GM12891 (cell line): ENCODE measurements at regions not wholly inside any gene's neighbourhood (a gene's known extent, or its start where the extent isn't known, plus 50 kb on each side); places are given as distances from the start of the nearest gene placed in this dataset.

ENCODE experiments used
- DNase-seq: peaks from one replicate; pipeline ENCODE4 v3.0.0; 2011; ENCODE audit warnings: low spot score; ENCODE audit not compliant: insufficient read length
- FAIRE-seq: peaks from 2 replicates; lab custom pipeline; 2011; peaks lifted over from hg19 to GRCh38; lab: Jason Lieb, UNC
- PAX5 ChIP-seq: IDR thresholded peaks from 2 replicates; pipeline ENCODE4 v1.6.1; 2011; ENCODE audit warnings: low read length, moderate library complexity, mild to moderate bottlenecking; ENCODE audit not compliant: insufficient read depth, severe bottlenecking
- POLR2A ChIP-seq: IDR thresholded peaks from 2 replicates; pipeline ENCODE4 v1.6.1; 2011; ENCODE audit warnings: low read depth, low read length, control low read depth
- POLR2AphosphoS5 ChIP-seq: IDR thresholded peaks from 2 replicates; pipeline ENCODE4 v1.6.1; 2011; ENCODE audit warnings: low read depth, low read length, control low read depth
- POU2F2 ChIP-seq: IDR thresholded peaks from 2 replicates; pipeline ENCODE4 v1.6.1; 2011; ENCODE audit warnings: low read depth, mild to moderate bottlenecking, control low read depth, low read length, moderate library complexity
- SPI1 ChIP-seq: IDR thresholded peaks from 2 replicates; pipeline ENCODE4 v1.6.1; 2011; ENCODE audit warnings: low read depth, low read length, control low read depth
- TAF1 ChIP-seq: IDR thresholded peaks from 2 replicates; pipeline ENCODE4 v1.6.1; 2011; ENCODE audit warnings: low read depth, low read length, control low read depth

DNA sequence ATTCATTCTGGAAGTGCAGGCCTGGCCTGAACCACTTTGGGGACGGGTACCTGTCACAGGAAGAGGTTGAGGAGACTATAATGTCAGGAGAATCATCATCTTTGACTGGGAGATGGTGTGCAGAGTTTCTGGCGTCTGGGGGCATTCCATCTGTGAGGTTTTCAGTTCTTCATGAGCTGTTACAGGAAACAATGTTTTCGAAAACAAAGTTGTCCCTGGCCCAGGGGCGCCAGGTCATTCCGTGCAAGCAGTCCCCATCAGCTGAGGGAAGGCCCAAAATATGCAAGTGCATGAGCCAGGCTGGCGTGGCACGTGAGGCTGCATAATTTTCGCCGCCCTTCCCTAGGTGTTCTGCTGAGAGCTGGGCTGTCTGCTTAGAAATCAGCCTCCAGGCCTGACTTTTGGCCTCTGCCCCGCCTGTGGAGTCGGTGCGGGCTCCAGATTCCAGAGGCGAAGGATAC lies 68.4 kb upstream of the ATP5PO start:
- DNase-seq (no peak), FAIRE-seq (no peak)
- no peak for TF ChIP-seq SPI1
- no peak for TF ChIP-seq POLR2A
- no peak for TF ChIP-seq POU2F2
- no peak for TF ChIP-seq POLR2AphosphoS5
- no peak for TF ChIP-seq PAX5
- no peak for TF ChIP-seq TAF1

DNA sequence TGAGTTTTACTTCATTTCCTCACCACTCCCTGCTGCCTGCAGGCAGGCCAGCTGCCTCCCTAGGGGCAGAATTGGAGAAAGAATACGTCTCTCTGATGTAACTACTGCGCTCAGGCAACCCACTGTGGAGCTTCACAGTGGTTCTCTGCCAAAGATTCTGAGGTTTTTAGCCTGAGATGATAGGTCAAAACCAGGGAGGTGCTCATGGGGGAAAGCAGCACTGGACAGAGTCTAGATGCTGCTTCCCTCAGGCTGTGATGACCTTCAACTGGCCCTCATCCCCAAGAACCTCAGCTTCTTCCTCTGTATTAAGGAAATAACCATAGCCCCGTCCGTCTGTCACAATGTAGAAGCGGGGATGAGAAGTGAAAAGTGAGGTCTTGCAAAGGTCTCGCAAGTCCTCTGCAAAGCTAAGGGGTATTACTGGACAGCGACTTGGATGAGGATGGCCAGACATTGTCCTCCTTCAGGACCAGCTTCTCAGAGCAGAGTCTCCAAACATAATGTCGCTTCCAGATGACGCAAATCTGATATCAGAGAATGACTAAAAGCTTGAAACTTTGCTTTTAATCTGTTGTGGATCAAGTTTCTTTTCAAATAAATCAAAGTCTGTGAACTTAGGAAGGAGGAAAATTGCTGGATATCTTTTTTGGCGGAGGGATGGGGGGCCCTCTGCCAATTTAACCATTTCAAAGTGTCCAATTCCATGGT lies 65.9 kb upstream of the ATP5PO start:
- TF ChIP-seq SPI1 (no peak), TAF1 (no peak), POLR2AphosphoS5 (no peak), PAX5 (no peak), POU2F2 (no peak), POLR2A (no peak)
- no peak for FAIRE-seq

DNA sequence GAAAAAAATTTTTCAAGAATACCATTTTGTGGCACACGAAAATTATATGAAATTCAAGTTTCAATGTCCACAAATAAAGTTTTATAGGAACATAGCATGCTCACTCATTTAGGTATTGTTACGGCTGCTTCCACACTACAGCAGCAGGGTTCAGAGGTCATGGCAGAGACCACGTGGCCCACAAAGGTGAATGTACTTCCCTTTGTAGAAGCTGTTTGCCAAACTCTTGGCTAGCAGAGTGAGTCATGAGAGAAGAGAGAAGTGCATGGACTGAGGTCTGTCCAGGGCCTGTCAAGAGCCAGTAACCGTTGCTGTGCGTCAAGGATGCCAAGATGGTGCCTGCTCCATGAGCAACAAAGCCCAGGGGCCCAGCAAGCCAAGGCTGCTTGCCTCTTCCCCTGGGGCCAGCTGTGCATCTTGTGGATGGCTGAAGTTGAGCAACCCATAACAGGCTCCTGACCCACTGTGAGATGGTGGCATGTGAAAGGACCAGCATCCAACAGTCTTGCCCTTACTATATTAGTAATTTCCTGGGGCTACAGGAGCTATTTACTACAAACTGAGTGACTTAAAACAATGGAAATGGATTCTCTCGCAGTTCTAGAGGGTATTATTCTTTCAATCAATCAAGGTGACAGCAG lies 64.8 kb upstream of the ATP5PO start:
- DNase-seq (no peak), FAIRE-seq (no peak)
- no peak for TF ChIP-seq POLR2AphosphoS5

More for the DNA sequence above, 65.9 kb upstream of the ATP5PO start:
- DNase-seq: no peak

DNA sequence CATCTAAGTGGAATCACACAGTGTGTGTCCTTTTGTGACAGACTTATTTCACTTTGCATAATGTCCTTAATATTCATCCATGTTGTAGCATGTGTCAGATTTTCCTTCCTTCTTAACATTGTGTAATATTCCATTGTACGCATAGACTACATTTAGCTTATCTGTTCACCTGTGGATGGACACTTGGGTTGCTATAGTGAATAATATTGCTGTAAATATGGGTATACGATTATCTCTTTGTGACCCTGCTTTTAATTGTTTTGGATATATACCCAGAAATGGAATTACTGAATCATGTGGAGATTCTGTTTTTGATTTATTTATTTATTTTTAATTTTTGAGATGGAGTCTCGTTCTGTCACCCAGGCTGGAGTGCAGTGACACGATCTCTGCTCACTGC lies 63.0 kb upstream of the ATP5PO start:
- TF ChIP-seq POLR2AphosphoS5 (no peak), POU2F2 (no peak), PAX5 (no peak)
- FAIRE-seq: peak; percentile 9
- no peak for DNase-seq

DNA sequence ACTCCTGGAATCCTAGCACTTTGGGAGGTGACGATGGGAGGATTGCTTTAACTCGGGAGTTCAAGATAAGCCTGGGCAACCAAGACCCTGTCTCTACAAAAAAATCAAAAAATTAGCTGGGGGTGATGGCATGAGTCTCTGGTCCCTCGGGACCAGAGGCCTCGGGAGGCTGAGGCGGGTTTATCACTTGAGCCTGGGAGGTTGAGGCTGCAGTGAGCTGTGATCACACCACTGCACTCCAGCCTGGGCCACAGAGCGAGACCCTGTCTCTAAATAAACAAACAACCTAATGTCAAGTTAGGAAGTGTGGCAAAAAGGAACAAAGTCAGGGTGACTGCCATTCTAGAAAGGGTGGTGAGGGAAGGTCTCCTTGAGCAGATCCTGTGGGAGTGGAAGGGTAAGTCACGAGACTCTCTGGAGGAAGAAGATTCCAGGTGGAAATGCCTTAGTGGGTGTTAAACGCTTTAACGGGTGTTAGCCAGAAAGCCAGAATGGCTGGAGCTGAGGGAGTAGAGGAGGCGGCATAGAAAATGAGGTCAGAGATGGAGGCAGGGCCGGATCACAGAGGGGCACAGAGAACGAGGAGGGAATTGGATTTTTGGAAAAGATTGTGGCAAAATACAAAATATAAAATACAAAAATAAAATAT lies 62.2 kb upstream of the ATP5PO start:
- DNase-seq (no peak), FAIRE-seq (peak; percentile 57)
- no peak for TF ChIP-seq POLR2AphosphoS5
- TF ChIP-seq TAF1: no peak
- TF ChIP-seq POLR2A: no peak
- no peak for TF ChIP-seq POU2F2
- TF ChIP-seq PAX5: no peak

DNA sequence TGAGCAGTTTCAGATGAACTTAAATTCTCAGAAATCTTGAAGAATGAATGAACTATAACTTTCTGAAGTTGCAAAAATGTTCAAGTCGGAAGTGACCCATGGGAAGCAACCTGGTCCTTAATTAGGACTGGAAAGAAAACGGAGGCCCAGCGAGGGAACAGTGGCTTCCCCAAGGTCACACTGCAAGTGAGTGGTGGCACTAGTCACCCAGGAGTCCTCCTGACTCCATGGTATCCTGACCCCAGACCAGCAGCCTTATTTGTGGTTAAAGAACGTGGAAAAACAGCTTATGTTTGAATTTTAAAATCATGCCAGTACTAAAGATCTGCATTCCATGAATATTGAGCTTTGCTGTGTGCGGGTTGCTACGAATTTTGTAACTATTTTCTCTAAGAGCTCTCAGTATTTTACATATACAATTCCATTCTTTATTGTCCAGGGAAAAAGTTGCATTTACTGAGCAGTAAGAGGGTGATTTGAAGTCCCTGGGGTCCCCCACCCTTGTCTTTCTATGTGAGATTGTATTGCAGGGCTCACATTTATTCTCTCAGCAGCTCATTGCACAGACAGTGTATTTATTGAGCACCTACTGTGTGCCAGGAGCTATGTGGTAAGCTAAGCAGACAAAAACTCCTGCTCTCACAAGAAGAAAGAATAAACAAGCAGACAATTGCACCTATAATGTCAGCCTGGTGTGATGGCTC lies 61.6 kb upstream of the ATP5PO start:
- no peak for TF ChIP-seq POLR2A
- TF ChIP-seq POLR2AphosphoS5: no peak
- TF ChIP-seq POU2F2: 0 out of 2 replicates have a peak, but pooled peaks have one; percentile 6
- no peak for TF ChIP-seq PAX5
- DNase-seq: no peak
- FAIRE-seq: peak; percentile 20

DNA sequence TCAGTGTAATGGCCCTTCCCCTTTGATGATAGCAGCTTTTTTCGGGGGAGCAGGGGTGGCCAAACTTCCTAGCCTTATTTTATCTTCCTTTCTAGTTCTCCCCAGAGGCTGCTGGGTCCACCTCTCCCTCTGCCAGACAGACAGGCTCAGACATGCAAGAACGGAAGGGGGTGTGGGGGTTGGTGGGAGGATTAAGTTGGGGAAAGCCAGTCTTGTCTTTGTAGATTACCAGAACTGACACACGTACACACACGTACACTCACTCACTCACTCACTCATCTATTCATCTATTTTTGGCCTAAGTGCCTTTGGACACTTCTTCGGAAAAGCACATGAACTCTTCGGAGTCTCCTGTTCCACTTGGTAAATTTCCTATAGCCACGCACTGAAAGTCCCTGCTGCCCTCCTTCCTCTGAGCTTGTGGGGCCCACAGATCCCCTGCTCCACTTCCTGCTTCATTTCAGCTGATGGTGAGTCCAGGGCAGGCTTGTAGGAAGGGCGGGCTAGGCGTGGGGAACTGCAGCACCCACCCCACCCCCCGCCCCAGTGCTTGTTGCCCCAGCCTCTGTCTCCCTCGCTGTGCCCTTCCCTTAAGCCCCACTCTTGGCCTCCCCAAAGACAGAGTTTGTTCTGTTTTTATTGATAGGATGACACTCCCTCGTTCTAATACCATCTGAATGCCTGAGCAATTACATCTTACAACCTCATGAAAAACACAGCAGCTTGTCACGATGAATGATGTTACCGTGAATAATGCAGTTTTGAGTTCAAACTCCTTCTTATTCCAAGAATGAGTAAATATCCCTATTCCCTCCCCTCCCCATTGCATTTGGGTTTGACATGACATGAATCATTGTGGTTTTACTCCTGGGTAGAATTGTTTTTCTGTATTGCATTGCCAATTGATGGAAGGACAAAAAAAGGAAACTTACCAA lies 60.7 kb upstream of the ATP5PO start:
- DNase-seq (no peak), FAIRE-seq (no peak)
- TF ChIP-seq POLR2AphosphoS5: peak; percentile 75
- TF ChIP-seq PAX5: no peak
- TF ChIP-seq POLR2A: peak; percentile 80
- peak; percentile 75 for TF ChIP-seq TAF1
- TF ChIP-seq SPI1: peak; percentile 64
- no peak for TF ChIP-seq POU2F2

DNA sequence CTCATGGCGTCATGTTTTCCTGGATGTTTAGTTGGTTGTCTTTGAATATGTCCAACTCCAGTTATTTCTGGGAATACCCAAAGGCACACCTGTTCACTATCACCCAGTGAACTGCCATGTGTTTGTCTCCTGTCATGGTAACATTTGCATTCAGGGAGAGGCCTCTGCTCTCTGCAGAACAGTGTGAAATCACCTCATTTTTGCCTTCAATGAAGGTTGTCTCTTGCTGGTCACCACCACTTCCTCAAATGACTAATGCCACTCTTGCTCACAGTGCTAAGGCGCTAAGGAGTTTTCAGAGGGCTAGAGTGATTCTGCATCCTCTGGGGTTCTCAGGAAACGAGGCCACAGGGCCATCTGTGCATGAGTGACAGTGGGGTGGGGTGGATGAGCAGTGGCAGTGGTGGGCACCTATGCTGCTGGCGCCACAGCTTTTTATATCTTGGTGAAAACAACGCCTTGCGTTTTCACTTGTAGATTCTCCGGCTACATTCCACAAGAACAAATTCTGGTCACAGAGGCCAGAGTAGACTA lies 60.0 kb upstream of the ATP5PO start:
- TF ChIP-seq TAF1 (peak; percentile 67), POU2F2 (peak; percentile 92), POLR2AphosphoS5 (no peak; the same call in none of the 2 replicates), POLR2A (no peak; the same call in 1 of the 2 replicates), SPI1 (peak; percentile 98)
- DNase-seq: peak; percentile 48

More for the DNA sequence above, 60.0 kb upstream of the ATP5PO start:
- FAIRE-seq: peak; percentile 97
